CD4-positive, alpha-beta T cell (primary cell): ENCODE measurements at regions not wholly inside any gene's neighbourhood (a gene's known extent, or its start where the extent isn't known, plus 50 kb on each side); places are given as distances from the start of the nearest gene placed in this dataset.

Experiments used
- ATAC-seq: fragments of 200-7000 bp; cut with Tn5 transposase; one replicate; pipeline ENCODE4 v1.10.0; 2022; ENCODE audit warnings: mild to moderate bottlenecking; ENCODE audit not compliant: poor library complexity
- CTCF ChIA-PET: fragments of 350-600 bp; sonication (Branson Sonifier 250); formaldehyde crosslinking; loops from one replicate; lab custom pipeline; 2021; ENCODE audit warnings: antibody characterized with exemption, inconsistent platforms; lab: Charles Lee
- POLR2A ChIA-PET: fragments of 350-600 bp; sonication (Branson Sonifier 250); formaldehyde crosslinking; loops from one replicate; lab custom pipeline; 2021; ENCODE audit warnings: antibody characterized with exemption, inconsistent platforms; lab: Charles Lee
- DNase-seq, 14 experiments: peaks; one replicate each; pipeline ENCODE4 v3.0.0-alpha.2; 2013 to 2020; ENCODE audit warnings: mixed read lengths in 2 of 14
- H3K27ac ChIP-seq, 2 donors: one replicate each; pipeline versions ENCODE4 v1.5.1 to v1.7.0; 2013; ENCODE audit warnings: low read length in 2 of 2, low read depth in 1 of 2, mild to moderate bottlenecking in 1 of 2
- H3K27me3 ChIP-seq, 2 experiments: 1 replicate in 1 of 2; 2 replicates in 1 of 2; pipeline versions ENCODE4 v1.6.1 to v1.7.0; 2013; ENCODE audit warnings: low read length in 2 of 2, control low read depth in 1 of 2, mild to moderate bottlenecking in 1 of 2, moderate library complexity in 1 of 2; ENCODE audit not compliant: insufficient read depth in 2 of 2, control insufficient read depth in 1 of 2
- H3K36me3 ChIP-seq: one replicate; pipeline ENCODE4 v1.6.1; 2013; ENCODE audit warnings: low read length, control low read depth; ENCODE audit not compliant: insufficient read depth
- H3K4me1 ChIP-seq: one replicate; pipeline ENCODE4 v1.6.1; 2013; ENCODE audit warnings: low read length, control low read depth; ENCODE audit not compliant: insufficient read depth
- H3K4me3 ChIP-seq: one replicate; pipeline ENCODE4 v1.5.1; 2013; ENCODE audit warnings: mild to moderate bottlenecking, low read length, moderate library complexity
- H3K9me3 ChIP-seq, 2 experiments: 1 replicate in 1 of 2; 2 replicates in 1 of 2; pipeline versions ENCODE4 v1.6.1 to v1.7.0; 2013; ENCODE audit warnings: low read length in 2 of 2, mild to moderate bottlenecking in 2 of 2, control low read depth in 1 of 2, moderate library complexity in 1 of 2; ENCODE audit not compliant: control insufficient read depth in 1 of 2, insufficient read depth in 1 of 2
- H3K27ac Mint-ChIP-seq: one replicate; pipeline ENCODE4 v1.8.0; 2020; ENCODE audit warnings: mixed read lengths
- H3K27me3 Mint-ChIP-seq: one replicate; pipeline ENCODE4 v1.8.0; 2021; ENCODE audit warnings: mixed read lengths
- H3K36me3 Mint-ChIP-seq: one replicate; pipeline ENCODE4 v1.8.0; 2021; ENCODE audit warnings: low read depth, mixed read lengths
- H3K4me1 Mint-ChIP-seq: one replicate; pipeline ENCODE4 v1.8.0; 2021; ENCODE audit warnings: low read depth, mixed read lengths
- H3K4me3 Mint-ChIP-seq: one replicate; pipeline ENCODE4 v1.8.0; 2020; ENCODE audit warnings: mild to moderate bottlenecking, mixed read lengths
- H3K9me3 Mint-ChIP-seq: one replicate; pipeline ENCODE4 v1.8.0; 2020; ENCODE audit warnings: mixed read lengths
- intact Hi-C, 2 experiments: fragments of 100-400 bp; cut with DNase I in 1 of 2; cut with micrococcal nuclease in 1 of 2; formaldehyde crosslinking; loops; one replicate each; pipeline versions ENCODE4 v1.15.1 to v1.9.0; 2023 to 2025; cut with DNase I, micrococcal nuclease
- TF ChIP-seq, protein P1 (sequence below): fragments of 200-600 bp; IDR thresholded peaks from one replicate; pipeline ENCODE4 v1.8.0; 2022; ENCODE audit warnings: antibody characterized with exemption, mild to moderate bottlenecking

DNA sequence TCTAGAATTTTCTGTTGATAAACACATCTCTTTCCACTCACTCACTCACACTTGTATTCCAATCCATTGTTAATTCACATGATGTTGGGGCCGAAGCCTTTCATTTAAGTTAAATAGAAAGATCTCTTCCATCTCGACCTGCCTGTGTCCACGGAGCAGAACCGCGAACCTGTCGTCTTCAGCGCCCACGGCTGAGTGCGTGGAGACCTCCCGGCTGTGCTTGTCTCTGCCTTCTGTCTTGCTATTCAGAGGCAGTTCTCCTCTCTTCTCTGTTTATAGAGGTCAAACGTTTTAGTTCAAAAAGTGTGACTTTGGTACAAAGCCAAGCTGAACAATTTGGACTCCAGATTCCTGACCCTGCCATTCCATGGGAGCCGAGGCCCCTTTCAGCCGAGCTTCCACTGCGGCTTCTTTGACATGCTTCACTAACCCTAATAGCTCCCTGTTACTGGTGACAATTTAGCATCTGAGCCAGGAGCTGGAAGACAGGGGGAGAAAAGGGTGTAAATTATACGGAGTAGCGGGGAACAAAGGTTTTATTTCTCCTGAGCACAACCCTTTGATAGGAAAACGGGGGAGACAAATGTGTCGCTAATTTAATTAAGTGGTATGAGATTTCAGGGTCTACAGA, 314.4 kb upstream of the IRX4 start:
- Mint-ChIP-seq H3K9me3 (no peaks in the 10 kb centered on the region), H3K4me3 (no peak overlapping the region), H3K27ac (no peak overlapping the region), H3K4me1 (no peaks in the 10 kb centered on the region), H3K27me3 (peaks cover 27% of the 10 kb centered on the region), H3K36me3 (no peaks in the 10 kb centered on the region)
- intact Hi-C loops, result no loop called here
- no peaks in the 10 kb centered on the region for H3K36me3 ChIP-seq
- ChIA-PET POLR2A (no interaction called here), CTCF (no interaction called here)
- H3K27me3 ChIP-seq, result no peaks in the 10 kb centered on the region
- no peak overlapping the region for H3K4me3 ChIP-seq
- TF ChIP-seq, protein P1, sequence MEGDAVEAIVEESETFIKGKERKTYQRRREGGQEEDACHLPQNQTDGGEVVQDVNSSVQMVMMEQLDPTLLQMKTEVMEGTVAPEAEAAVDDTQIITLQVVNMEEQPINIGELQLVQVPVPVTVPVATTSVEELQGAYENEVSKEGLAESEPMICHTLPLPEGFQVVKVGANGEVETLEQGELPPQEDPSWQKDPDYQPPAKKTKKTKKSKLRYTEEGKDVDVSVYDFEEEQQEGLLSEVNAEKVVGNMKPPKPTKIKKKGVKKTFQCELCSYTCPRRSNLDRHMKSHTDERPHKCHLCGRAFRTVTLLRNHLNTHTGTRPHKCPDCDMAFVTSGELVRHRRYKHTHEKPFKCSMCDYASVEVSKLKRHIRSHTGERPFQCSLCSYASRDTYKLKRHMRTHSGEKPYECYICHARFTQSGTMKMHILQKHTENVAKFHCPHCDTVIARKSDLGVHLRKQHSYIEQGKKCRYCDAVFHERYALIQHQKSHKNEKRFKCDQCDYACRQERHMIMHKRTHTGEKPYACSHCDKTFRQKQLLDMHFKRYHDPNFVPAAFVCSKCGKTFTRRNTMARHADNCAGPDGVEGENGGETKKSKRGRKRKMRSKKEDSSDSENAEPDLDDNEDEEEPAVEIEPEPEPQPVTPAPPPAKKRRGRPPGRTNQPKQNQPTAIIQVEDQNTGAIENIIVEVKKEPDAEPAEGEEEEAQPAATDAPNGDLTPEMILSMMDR, result no peak
- peaks cover 0 to 14% of the 10 kb centered on the region in 2 experiments for H3K9me3 ChIP-seq
- DNase-seq (no peak), ATAC-seq (no peak)
- H3K27ac ChIP-seq, result no peak overlapping the region
- H3K4me1 ChIP-seq, result no peaks in the 10 kb centered on the region

- Mint-ChIP-seq H3K36me3 (no peaks in the 10 kb centered on the region), H3K9me3 (no peaks in the 10 kb centered on the region), H3K27ac (no peak overlapping the region), H3K4me3 (no peak overlapping the region), H3K4me1 (no peaks in the 10 kb centered on the region), H3K27me3 (peaks cover 22% of the 10 kb centered on the region)
- Histone ChIP-seq H3K9me3 (peaks cover 0 to 14% of the 10 kb centered on the region in 2 experiments), H3K27ac (no peak overlapping the region), H3K27me3 (no peaks in the 10 kb centered on the region), H3K4me3 (no peak overlapping the region), H3K4me1 (no peaks in the 10 kb centered on the region), H3K36me3 (no peaks in the 10 kb centered on the region)
- CTCF ChIA-PET, result no interaction called here
- POLR2A ChIA-PET, result no interaction called here
- intact Hi-C loops, result no loop called here
- DNase-seq (no peak), ATAC-seq (no peak)
- TF ChIP-seq, protein P1, result no peak
These were observed 313.7 kb upstream of the IRX4 start for GRCh38 chr5:2196416-2196815.

GRCh38 chr5:2194949-2195348, 312.2 kb upstream of the IRX4 start:
- Mint-ChIP-seq H3K4me3 (no peak overlapping the region), H3K9me3 (no peaks in the 10 kb centered on the region), H3K36me3 (no peaks in the 10 kb centered on the region), H3K27me3 (peaks cover 15% of the 10 kb centered on the region), H3K4me1 (no peaks in the 10 kb centered on the region), H3K27ac (no peak overlapping the region)
- TF ChIP-seq, protein P1, result no peak
- Histone ChIP-seq H3K27ac (no peak overlapping the region), H3K27me3 (no peaks in the 10 kb centered on the region), H3K36me3 (no peaks in the 10 kb centered on the region), H3K9me3 (peaks cover 0 to 12% of the 10 kb centered on the region in 2 experiments), H3K4me3 (no peak overlapping the region), H3K4me1 (no peaks in the 10 kb centered on the region)
- ATAC-seq (no peak), DNase-seq (no peak)
- CTCF ChIA-PET, result no interaction called here
- intact Hi-C loops, result no loop called here
- POLR2A ChIA-PET, result no interaction called here
